RWPE1 (cell line): ENCODE measurements at regions not wholly inside any gene's neighbourhood (a gene's known extent, or its start where the extent isn't known, plus 50 kb on each side); places are given as distances from the start of the nearest gene placed in this dataset.
"Not testable (repeated sequence)": the region's sequence is repeated elsewhere in the genome, so short reads cannot be mapped to it uniquely, and the experiment has no call there.

Experiments
- CTCF ChIA-PET: fragments of 350-600 bp; sonication (Branson Sonifier 250); formaldehyde crosslinking; extraction: SDS; loops from one replicate; lab custom pipeline; 2021; lab: Yijun Ruan, JAX
- POLR2A ChIA-PET: fragments of 400-600 bp; formaldehyde crosslinking; extraction: SDS; loops from one replicate; lab custom pipeline; 2020; ENCODE audit warnings: antibody characterized with exemption; ENCODE audit not compliant: low non-redundant PET; lab: Yijun Ruan, JAX
- DNase-seq: peaks from one replicate; pipeline ENCODE4 v3.0.0; 2012; ENCODE audit warnings: low spot score
- H3K27ac ChIP-seq: fragments of 450-650 bp; 2 replicates; pipeline ENCODE4 v1.5.1; 2017
- CTCF ChIP-seq: fragments of 450-650 bp; conservative IDR thresholded peaks from 2 replicates; pipeline ENCODE4 v1.5.1; 2017; ENCODE audit warnings: low read depth, mild to moderate bottlenecking

GRCh38 chr2:103402944-103403343 lies 641.1 kb downstream of the TMEM182 start:
- DNase-seq = peak; percentile 2
- no peak overlapping the region for H3K27ac ChIP-seq
- POLR2A ChIA-PET = no interaction called here
- CTCF ChIA-PET = no interaction called here
- no peak for TF ChIP-seq CTCF

GRCh38 chr2:103403388-103403787 lies 641.6 kb downstream of the TMEM182 start:
- H3K27ac ChIP-seq, POLR2A ChIA-PET, CTCF ChIA-PET, DNase-seq: not testable (repeated sequence)

GRCh38 chr2:103410221-103410620 lies 648.4 kb downstream of the TMEM182 start:
- H3K27ac ChIP-seq = no peak overlapping the region
- ChIA-PET POLR2A (no interaction called here), CTCF (no interaction called here)
- DNase-seq = no peak
- no peak for TF ChIP-seq CTCF

GRCh38 chr2:103419506-103419905 lies 657.7 kb downstream of the TMEM182 start:
- ChIA-PET POLR2A (no interaction called here), CTCF (interaction anchor here (0.6 kb wide), 2 partner anchors 11 to 145 kb away, joined by 3 to 4 read pairs; no protein-coding TSS in a partner anchor)
- no peak for TF ChIP-seq CTCF
- H3K27ac ChIP-seq = no peak overlapping the region
- DNase-seq = no peak

- ChIA-PET CTCF (no interaction called here), POLR2A (no interaction called here)
- no peak for TF ChIP-seq CTCF
- no peak for DNase-seq
- no peak overlapping the region for H3K27ac ChIP-seq
These were observed 661.3 kb downstream of the TMEM182 start for GRCh38 chr2:103423100-103423499.

GRCh38 chr2:103427567-103427966 lies 665.7 kb downstream of the TMEM182 start:
- POLR2A ChIA-PET = no interaction called here
- DNase-seq = no peak
- no peak for TF ChIP-seq CTCF
- CTCF ChIA-PET = no interaction called here
- no peak overlapping the region for H3K27ac ChIP-seq

- TF ChIP-seq CTCF = no peak
- ChIA-PET POLR2A (no interaction called here), CTCF (no interaction called here)
- DNase-seq = no peak
- H3K27ac ChIP-seq = no peak overlapping the region
These were observed 668.4 kb downstream of the TMEM182 start for GRCh38 chr2:103430191-103430590.
